ENCODE measurements at regions not wholly inside any gene's neighbourhood (a gene's known extent, or its start where the extent isn't known, plus 50 kb on each side); places are given as distances from the start of the nearest gene placed in this dataset.
"Not testable (repeated sequence)": the region's sequence is repeated elsewhere in the genome, so short reads cannot be mapped to it uniquely, and the experiment has no call there.

DNA sequence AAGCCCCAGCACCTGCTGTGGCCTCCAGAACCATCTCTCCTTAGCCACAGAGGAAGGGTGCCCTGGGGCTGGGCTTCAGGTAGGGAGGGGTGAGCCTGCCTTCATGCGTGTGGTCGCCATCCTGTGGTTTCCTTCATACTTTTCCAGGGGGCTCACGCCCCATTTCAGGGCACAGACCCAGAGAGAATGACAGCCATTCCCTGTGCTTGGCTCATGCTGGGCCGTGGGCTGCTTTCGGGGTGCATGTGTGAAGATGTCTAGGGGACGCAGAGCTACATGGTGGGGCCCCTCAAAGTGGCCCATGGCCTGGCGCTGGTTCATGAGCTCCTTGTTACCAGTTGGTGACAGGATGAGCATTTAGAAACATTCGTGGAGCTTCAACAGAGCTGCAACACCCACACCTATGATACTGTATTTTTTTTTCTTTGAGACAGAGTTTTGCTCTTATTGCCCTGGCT lies 190.3 kb upstream of the SLC24A3 start:
- DNase-seq (ENCODE audit: extremely low spot score, insufficient read length, low read depth) (no peak), FAIRE-seq (no peak)

DNA sequence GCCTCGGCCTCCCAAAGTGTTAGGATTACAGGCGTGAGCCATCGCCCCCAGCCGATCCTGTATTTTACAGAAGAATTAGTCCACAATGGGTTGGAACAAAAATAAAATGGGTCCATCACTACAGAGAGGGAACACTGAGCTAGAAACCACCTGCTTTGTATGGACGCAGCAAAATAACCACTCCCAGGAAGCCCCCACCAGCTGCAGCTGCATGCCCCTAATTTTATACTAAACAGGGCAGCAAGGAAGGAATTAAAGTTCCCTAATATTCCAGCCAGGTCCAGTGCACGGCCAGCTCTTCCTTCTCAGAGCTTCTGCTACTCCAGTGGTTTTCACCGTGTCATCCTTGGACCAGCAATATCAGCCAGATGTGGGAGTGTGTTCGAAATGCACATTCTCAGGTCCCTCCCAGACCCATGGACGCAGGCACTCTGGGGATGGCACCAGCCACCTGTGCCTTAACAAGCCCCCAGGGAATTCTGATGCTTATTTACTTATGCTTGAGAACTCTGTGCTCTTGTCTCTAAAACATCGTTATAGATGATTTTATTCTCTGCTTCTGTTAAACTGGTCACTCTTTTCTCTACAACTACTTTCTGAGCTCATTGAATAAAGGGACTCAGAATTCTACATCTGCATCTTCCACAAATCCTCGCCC lies 189.5 kb upstream of the SLC24A3 start:
- DNase-seq (ENCODE audit: extremely low spot score, insufficient read length, low read depth) (no peak), FAIRE-seq (no peak)

DNA sequence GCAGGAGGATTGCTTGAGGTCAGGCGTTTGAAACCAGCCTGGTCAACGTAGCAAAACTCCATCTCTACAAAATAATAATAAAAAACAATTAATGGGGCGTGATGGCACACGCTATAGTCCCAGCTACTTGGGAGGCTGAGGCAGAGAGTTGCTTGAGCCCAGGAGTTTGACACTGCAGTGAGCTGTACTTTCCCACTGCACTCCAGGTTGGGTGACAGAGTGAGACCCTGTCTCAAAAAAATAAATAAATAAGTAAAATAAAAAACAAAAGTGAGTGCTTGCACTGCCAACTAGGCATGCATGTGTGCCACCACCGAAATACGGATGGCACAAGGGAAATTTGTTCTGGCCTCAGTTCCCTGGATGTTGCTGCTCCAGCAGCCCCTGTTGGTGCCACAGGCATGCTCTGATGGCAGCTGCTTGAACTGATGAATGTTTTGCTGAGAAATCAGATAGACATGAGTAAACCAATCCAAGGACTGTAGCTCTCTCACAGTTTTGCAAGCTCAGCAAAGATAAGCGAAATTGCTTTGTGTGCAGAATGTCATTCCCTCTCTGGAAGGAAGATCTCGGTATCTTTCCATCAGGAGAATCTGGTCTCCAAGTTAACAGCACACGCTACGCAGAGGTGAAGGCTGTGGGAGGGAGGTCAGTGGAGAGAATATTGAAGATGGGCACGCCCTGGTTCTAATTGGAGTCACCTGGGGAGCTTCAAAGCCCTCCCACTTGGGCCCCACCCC lies 188.0 kb upstream of the SLC24A3 start:
- DNase-seq (ENCODE audit: extremely low spot score, insufficient read length, low read depth) (no peak), FAIRE-seq (no peak)

DNA sequence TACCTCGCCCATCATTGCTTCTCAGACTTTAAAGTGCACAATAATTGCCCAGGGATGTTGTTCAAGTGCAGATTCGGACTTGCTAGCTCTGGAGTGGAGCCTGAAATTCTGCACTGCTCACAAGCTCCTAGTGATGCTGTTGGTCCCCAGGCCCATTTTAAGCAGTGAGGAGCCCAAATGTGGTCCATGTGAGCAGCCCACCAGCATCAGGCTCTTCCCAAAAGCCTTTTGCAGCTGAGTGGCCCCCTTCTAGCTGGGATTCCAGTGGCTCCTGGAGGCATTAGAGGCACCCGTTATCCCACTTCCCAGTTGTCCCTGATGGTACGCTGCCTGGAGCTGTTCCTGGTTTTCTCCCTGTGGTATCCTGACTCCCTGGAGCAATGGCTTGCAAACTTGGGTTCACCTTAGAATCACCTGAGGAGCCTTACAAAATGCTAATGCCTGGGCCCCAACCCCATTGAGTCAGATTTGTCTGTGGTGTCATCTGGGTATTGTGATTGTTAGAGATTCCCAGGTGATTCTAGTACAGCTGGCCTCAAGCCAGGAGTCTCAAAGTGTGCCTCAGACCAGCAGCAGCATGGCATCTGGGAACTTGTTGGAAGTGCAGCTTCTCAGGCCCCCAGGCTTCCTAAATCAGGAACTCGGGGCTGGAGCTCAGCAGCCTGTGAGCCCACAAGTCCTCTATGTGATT lies 186.9 kb upstream of the SLC24A3 start:
- DNase-seq (ENCODE audit: extremely low spot score, insufficient read length, low read depth): no peak
- FAIRE-seq: no peak

DNA sequence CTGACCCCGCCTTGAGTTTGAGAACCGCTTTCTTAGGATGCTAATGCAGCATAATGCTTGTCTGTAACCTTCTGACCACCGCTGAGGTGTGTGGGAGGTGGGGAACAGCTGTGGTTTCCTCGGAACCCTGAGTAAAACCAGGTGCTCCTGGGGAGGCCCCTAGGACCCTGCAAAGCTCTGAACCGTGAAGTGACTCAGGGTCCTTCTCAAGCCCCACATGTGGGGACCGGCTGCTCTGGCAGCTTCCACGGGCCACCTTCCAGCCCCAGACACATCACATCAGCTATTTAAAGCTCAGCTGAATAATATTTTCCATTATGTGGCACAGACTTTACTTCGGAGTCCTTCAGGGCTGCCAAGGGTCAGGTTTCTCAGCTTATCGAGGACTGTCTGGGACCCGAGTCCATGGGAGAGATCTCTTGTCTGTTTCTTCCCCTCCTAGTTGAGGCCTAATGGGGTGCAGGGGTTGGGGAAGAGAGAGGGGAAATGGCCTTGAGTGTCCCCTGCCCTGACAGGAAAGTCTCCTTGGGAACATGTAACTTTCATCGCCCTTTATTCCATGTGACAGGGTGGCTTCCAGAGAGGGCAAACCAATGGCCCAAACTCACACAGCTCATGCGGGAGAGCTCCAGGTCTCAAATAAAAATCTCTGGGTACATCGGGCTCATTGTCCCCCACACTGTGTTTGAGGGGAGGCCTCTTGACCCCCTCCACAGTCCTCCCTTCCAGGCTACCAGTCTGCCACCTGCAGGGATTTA lies 186.1 kb upstream of the SLC24A3 start:
- FAIRE-seq (peak; percentile 65), DNase-seq (ENCODE audit: extremely low spot score, insufficient read length, low read depth) (peak; percentile 20)

DNA sequence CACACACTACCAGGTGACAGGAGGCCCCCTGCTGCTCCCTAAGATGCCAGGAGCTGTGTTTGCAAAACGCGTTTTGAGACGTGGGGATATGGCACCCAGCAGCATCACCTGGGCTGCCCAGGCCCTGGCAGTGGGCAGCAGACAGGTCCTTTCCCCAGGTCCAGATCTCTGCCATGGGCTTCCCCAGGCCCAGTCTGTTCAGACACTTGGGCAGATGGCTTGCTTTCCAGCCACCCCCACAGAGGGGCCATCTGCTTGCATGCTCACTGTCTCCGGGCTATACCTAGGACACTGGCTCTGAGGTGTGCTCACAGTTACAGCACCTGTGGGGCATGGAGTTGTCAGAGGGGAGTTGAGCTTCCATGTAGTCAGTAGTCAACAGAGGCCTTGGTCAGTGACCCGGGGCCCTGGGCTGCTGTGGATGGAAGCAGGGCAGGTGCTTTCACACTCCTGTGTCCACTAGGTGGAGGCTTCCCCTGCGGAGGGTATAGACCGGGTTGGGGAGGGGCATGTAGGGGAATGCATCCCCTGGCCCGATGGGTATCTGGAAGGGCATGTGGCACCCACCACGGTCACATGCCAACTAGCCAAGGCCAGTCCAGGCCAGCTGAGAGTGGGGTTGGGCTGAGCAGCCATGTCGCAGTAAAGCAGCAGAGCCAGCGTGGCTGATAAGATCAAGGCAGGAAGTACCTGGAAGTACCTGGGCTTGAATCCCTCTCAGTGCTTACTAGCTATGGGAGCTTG lies 185.4 kb upstream of the SLC24A3 start:
- FAIRE-seq (no peak), DNase-seq (ENCODE audit: extremely low spot score, insufficient read length, low read depth) (no peak)

DNA sequence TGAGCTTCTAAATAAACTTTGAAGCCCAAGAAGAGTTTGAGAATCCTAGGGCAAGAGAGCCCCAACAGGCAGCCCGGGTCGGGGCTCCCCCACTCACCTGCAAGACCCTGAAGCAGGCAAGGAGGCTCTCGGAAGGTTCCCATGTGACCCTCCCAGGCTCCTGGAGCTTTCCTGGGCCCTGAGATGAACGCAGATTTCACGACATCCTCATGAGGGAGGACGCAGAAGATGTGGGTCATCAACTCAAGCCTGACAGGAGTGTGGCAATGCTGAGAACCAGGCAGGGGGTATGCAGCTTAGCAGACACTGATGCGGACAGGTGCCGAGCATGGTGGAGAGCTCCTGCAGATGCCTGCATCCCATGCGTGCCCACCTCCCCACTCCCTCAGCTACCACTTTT lies 184.5 kb upstream of the SLC24A3 start:
- FAIRE-seq (no peak), DNase-seq (ENCODE audit: extremely low spot score, insufficient read length, low read depth) (no peak)

DNA sequence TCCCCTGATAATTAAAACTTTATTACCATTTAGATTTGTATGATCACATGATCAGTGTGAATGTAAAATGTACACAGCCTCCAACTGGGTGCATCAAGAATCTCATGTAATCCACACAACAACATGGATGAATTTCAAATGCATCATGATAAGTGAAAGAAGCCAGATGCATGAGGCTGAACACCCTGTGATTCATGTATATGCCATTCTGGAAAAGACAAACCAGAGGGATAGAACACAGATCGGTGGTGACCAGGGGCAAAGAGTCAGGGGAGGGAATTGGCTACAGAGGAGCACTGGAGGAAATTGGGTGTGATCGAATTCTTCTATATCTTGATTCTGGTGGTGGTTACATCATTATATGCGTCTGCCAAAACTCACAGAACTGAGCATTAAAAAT lies 170.7 kb upstream of the SLC24A3 start:
- FAIRE-seq (no peak), DNase-seq (ENCODE audit: extremely low spot score, insufficient read length, low read depth) (no peak)

DNA sequence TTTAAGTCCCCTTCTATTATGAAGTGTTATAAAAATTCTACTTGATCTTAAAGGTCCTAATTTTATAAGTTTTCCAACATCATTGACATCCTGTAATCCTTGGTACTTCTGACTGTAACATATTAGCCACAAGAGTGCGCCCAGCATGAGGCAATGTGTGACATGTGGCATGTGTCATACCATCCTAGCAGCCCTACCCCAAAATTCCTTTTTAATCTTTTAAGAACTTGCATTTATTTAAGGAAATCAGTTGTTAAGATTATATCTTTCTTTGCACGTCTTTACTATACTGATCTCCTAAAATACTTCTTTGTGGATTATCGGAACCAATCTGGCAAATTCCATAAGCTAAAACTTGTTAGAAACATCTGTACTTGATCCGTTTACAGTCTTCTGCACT lies 167.1 kb upstream of the SLC24A3 start:
- DNase-seq (ENCODE audit: extremely low spot score, insufficient read length, low read depth): no peak
- no peak for FAIRE-seq

DNA sequence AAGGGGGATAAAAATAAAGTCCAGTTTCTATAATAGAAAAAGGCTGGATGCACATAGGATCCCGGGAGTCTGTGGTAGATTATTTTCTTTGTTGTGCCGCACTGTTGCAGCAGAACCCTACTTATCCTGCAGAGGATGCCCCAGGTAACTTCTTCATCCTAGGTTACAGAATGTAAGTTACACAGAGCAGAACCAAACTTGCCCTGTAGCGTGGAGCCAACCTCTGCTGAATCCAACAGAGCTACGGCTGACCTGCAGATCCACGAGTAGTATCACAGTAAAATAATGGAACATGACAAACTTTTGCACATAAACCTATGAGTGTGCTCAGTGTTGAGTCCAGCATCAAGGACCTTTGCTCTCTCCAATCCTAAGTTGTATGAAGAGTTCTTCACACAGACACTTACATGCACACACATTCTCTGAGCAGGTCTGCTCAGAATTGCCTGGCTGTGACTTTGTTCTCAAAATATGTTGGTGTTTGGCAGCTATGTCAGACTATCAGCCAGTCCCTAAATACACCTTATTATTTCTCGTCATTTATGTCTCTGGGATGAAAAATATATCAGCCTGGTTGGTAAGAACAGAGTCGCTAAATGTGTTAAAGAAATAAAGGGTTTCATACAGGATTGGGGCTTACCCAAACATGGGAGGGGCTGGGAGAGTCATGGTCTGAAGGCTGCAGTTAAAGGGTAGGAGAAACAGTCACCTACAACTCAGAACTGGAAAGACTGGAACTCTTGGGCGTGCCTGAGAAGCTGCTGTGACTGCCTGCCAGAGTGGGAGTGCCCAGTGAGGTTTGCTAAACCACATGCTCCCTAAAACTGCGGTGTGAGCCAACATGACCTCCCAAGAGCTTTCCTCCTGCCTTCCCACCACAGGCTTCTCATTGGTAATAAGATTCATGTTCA lies 165.1 kb upstream of the SLC24A3 start:
- DNase-seq (ENCODE audit: extremely low spot score, insufficient read length, low read depth) (no peak), FAIRE-seq (no peak)

DNA sequence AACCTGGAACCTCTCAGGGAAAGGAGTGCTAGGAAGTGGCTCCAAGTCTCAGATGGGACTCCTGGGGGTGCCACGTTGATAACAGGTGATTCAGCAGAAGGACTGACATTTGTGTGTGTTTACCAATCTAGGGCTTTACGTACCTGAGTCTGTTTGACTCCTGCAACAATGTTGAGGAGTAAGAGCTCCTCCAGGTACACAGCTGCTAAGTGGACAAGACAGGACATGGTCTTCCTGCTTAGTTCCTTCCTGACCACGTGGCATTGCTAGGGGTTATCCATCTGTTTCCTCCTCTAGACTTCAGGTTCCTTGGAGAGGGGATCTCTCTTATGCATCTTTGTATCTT lies 164.5 kb upstream of the SLC24A3 start:
- no peak for FAIRE-seq

DNA sequence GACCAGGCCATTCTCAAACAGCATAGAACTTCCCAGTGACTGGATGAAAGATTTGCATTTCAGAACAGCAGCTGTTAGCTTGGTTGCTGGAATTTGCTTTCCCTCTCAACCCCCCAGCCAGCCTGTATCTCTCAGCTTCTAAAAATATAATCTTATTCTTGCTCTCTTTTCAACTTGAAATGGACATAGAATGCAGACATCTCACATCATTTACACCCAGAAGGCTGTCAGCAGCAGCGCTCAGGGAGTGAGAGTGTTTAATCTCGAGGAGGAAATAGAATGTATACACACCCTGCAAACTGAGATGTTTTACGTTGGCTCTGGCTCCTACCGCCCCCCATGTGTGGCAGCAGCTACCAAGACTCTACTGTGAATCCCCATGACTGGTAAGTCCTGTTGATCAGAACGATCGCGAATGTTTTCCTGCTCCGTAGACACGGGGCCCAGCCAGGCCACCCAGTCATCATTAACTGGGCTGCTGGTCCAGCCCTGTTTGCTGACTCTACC lies 163.4 kb upstream of the SLC24A3 start:
- no peak for FAIRE-seq
- no peak for DNase-seq (ENCODE audit: extremely low spot score, insufficient read length, low read depth)

More for the DNA sequence above, 164.5 kb upstream of the SLC24A3 start:
- DNase-seq (ENCODE audit: extremely low spot score, insufficient read length, low read depth): no peak

DNA sequence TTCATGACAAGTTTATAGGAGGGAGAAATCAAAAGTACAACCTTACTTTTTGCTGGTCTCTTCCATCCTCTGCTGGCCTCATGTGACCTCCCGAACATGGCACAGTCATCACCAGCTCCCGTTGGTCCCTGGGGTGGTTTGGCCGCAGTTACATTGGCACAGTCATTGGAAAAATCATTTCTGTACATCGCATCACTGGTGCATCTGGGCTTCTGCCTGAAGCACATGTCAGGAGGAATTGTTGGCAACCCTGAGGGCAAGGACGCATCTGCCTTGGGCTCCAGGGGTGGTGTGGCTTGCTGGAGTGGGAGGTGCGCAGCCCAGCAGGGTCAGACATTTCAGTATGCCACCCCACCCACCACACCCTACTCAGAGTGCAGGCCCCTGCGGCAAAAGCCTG lies 162.9 kb upstream of the SLC24A3 start:
- DNase-seq (ENCODE audit: extremely low spot score, insufficient read length, low read depth) (no peak), FAIRE-seq (no peak)

DNA sequence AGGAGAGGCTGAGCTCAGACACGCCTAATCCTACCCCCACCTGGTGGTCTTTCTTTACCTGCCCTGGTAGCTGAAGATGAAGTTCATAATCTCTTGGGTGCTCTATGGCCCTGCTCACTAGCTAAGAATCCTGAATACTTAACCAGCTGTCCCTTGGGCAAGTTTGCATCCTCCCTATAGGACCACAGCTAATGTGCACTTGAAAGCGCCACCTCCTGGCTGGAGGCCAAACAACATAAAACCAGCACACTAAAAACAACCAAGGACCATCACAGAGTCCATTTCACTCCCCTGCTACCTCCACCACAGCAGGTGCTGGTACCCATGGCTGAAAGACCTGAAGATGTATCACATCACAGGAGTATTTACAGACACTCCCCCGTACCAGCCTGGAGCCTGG lies 155.5 kb upstream of the SLC24A3 start:
- DNase-seq (ENCODE audit: extremely low spot score, insufficient read length, low read depth) (no peak), FAIRE-seq (peak; percentile 21)

DNA sequence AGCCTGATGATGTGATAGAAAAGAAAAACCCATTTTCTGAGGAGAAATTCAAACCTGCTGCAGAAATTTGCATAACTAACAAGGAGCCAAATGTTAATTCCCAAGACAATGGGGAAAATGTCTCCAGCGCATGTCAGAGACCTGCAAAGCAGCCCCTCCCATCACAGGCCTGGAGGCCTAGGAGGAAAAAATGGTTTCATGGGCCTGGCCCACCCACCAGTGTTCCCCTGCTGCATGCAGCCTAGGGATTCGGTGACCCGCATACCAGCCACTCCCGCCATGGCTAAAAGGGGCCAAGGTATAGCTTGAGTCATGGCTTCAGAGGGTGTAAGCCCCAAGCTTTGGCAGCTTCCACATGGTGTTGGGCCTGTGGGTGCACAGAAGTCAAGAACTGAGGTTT lies 147.7 kb upstream of the SLC24A3 start:
- not testable (repeated sequence) for FAIRE-seq; DNase-seq (ENCODE audit: extremely low spot score, insufficient read length, low read depth)

DNA sequence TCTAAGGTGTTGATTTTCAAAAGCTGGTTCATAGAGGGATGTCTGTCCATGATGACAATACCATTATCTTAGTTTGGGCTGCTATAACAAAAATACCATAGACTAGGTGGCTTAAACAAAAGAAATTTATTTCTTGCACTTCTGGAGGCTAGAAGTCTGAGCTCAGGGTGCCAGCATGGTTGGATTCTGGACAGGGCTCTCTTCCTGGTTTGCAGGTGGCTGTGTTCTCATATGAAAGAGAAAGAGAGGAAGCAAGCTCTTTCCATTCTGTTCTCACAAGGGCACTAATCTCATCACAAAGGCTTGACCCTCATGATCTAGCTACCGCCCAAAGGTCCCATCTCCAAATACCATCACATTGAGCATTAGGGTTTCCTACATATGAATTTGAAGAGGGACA lies 144.5 kb upstream of the SLC24A3 start:
- DNase-seq (ENCODE audit: extremely low spot score, insufficient read length, low read depth): no peak
- FAIRE-seq: no peak

DNA sequence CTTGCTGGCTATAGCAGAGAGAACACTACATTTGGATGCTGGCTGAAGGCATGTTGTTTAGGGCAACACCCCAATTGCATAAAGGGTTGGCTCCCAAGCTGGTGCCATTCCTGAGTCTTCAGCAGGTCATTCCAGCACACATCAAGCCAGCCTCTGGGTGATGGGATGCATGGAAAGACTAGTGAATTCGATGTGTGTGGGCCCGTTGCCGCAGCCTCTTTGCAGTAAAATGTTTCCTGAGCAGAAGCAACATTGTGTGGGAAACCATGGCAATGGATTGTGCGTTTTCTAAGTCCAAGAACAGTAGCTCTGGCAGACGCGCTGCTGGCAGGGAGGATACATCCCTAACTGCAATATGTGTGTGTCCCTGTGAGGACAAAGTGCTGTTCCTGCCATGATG lies 142.4 kb upstream of the SLC24A3 start:
- FAIRE-seq: no peak

DNA sequence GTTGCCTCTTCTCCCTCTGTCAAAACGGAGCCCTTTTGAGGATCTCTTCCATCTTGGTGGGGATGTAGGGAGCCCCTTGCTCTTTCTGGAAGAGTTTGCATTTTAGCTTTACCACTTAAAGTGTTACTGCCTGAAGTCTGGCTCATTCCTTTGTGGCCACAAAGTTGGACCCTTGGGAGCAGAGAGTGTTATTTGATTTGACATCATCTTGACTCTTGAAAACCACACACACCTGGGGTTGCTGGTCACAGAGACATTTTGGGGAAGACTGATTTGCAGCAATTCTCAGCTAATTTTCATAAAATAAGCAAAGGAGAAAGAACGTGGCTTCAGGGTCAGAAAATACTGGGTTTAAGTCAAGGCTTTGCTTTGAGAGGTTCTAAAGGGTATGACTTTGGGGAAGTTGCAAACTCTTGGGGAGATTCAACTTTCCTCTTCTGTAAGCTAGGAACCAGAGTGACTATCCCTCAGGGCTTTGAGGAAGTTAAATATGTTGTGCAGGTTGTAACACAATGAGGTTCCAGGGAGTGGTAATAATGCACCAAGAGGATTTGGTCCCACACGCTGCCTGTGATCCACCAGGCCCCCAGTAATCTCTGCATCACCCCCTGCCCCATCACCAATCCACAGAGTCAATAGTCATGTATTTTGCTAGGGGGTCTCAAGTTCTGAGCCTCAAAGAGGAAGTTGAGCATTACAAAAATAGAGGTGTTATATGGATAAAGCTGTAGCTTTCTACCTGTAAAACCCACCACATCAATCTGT lies 141.6 kb upstream of the SLC24A3 start:
- peak; percentile 78 for FAIRE-seq
- DNase-seq (ENCODE audit: extremely low spot score, insufficient read length, low read depth): no peak

More for the DNA sequence above, 142.4 kb upstream of the SLC24A3 start:
- DNase-seq (ENCODE audit: extremely low spot score, insufficient read length, low read depth): no peak

Measured in GM18507 (cell line).